ENCODE measurements at regions not wholly inside any gene's neighbourhood (a gene's known extent, or its start where the extent isn't known, plus 50 kb on each side); places are given as distances from the start of the nearest gene placed in this dataset.

DNA sequence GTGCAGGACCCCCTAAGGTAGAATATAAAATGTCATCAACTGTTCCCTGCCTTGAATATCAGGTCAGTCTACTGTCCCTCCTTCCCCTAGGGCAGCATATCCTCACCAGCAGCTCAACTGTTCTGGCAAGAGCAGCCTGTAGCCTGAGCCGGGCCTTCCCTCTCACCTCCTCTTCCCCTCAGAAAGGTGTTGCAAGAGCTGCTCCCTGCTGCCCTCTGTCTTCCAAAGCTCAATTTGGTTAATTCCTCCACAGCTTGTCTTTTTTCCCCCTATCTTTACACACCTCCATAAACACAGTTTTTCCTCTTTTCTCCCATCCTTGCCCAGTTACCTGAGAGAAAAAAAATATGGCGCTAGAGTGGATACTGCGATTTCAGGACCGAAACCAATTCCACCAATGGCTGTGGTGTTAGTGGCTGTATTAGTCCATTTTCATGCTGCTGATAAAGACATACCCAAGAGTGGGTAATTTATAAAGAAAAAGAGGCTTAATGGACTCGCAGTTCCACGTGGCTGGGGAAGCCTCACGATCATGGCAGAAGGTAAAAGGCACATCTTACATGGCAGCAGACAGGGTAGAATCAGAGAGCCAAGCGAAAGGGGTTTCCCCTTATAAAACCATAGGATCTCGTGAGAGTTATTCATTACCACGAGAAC, 184.7 kb downstream of the MREG start:
- Histone ChIP-seq H3K27me3 (ENCODE audit: control insufficient read depth, insufficient read depth, low read length) (no peaks in the 10 kb centered on the region), H3K9me3 (ENCODE audit: control insufficient read depth, insufficient read depth, low read length) (no peaks in the 10 kb centered on the region), H3K27ac (ENCODE audit: low read length) (no peak overlapping the region), H3K36me3 (ENCODE audit: control insufficient read depth, insufficient read depth, low read length) (no peaks in the 10 kb centered on the region), H3K4me1 (ENCODE audit: control insufficient read depth, insufficient read depth, low read length) (peaks cover 3% of the 10 kb centered on the region), H3K4me3 (ENCODE audit: low read length) (no peak overlapping the region)
- Mint-ChIP-seq H3K36me3 (no peaks in the 10 kb centered on the region), H3K4me3 (no peak overlapping the region), H3K27me3 (ENCODE audit: low read depth in 2 of 2) (peaks cover 0 to 9% of the 10 kb centered on the region in 2 donors), H3K27ac (no peak overlapping the region), H3K9me3 (no peaks in the 10 kb centered on the region), H3K4me1 (peaks cover 6 to 7% of the 10 kb centered on the region in 2 donors)
- intact Hi-C loops (cut with micrococcal nuclease) = loop anchor here (1.0 kb wide), 1 partner anchor 374 kb away; no protein-coding TSS in a partner anchor
- peak; percentile 56 for TF ChIP-seq CTCF (IDR thresholded peaks at IDR 0.05)
- DNase-seq (peak; percentile 25 to 63), ATAC-seq (peak; percentile 63 to 90 (median 70))
- WGBS (ENCODE audit: insufficient coverage) = 61% methylated on average over 10 of the region's 10 CpGs

GRCh38 chr2:215826838-215827441, 186.4 kb downstream of the MREG start:
- H3K36me3 ChIP-seq (ENCODE audit: control insufficient read depth, insufficient read depth, low read length) = no peaks in the 10 kb centered on the region
- no peaks in the 10 kb centered on the region for H3K9me3 ChIP-seq (ENCODE audit: control insufficient read depth, insufficient read depth, low read length)
- no peak for ATAC-seq
- intact Hi-C loops (cut with micrococcal nuclease) = no loop called here
- Mint-ChIP-seq H3K4me1 (peaks cover 6 to 7% of the 10 kb centered on the region in 2 donors), H3K4me3 (no peak overlapping the region), H3K36me3 (no peaks in the 10 kb centered on the region), H3K9me3 (no peaks in the 10 kb centered on the region), H3K27ac (no peak overlapping the region), H3K27me3 (ENCODE audit: low read depth in 2 of 2) (peaks cover 6% of the 10 kb centered on the region in 2 donors)
- no peak overlapping the region for H3K4me3 ChIP-seq (ENCODE audit: low read length)
- no peak overlapping the region for H3K27ac ChIP-seq (ENCODE audit: low read length)
- H3K4me1 ChIP-seq (ENCODE audit: control insufficient read depth, insufficient read depth, low read length) = peaks cover 3% of the 10 kb centered on the region
- WGBS (ENCODE audit: insufficient coverage) = 91% methylated on average over 8 of the region's 8 CpGs
- TF ChIP-seq CTCF (IDR thresholded peaks at IDR 0.05) = no peak
- no peak for DNase-seq
- no peaks in the 10 kb centered on the region for H3K27me3 ChIP-seq (ENCODE audit: control insufficient read depth, insufficient read depth, low read length)

GRCh38 chr2:215826376-215826775, 187.0 kb downstream of the MREG start:
- Mint-ChIP-seq H3K4me3 (no peak overlapping the region), H3K36me3 (peaks cover 3% of the 10 kb centered on the region), H3K27me3 (ENCODE audit: low read depth in 2 of 2) (peaks cover 7 to 11% of the 10 kb centered on the region in 2 donors), H3K9me3 (no peaks in the 10 kb centered on the region), H3K4me1 (peaks cover 6 to 7% of the 10 kb centered on the region in 2 donors), H3K27ac (no peak overlapping the region)
- Histone ChIP-seq H3K27me3 (ENCODE audit: control insufficient read depth, insufficient read depth, low read length) (no peaks in the 10 kb centered on the region), H3K36me3 (ENCODE audit: control insufficient read depth, insufficient read depth, low read length) (no peaks in the 10 kb centered on the region), H3K27ac (ENCODE audit: low read length) (no peak overlapping the region), H3K4me3 (ENCODE audit: low read length) (no peak overlapping the region), H3K4me1 (ENCODE audit: control insufficient read depth, insufficient read depth, low read length) (peaks cover 3% of the 10 kb centered on the region), H3K9me3 (ENCODE audit: control insufficient read depth, insufficient read depth, low read length) (no peaks in the 10 kb centered on the region)
- WGBS (ENCODE audit: insufficient coverage) = 86% methylated on average over 3 of the region's 3 CpGs
- no peak for ATAC-seq
- DNase-seq = no peak
- intact Hi-C loops (cut with micrococcal nuclease) = no loop called here
- TF ChIP-seq CTCF (IDR thresholded peaks at IDR 0.05) = no peak

All from natural killer cell (primary cell).